Sigmoid colon (tissue), 6 donors: ENCODE measurements at regions not wholly inside any gene's neighbourhood (a gene's known extent, or its start where the extent isn't known, plus 50 kb on each side); places are given as distances from the start of the nearest gene placed in this dataset.

ENCODE experiments used
- DNase-seq: peaks from one replicate; pipeline ENCODE4 v3.0.0-alpha.2; 2019
- H3K27ac ChIP-seq, 4 donors: fragments of 200-600 bp; sonication (generic); one replicate each; pipeline ENCODE4 v1.5.1; 2016 to 2019; ENCODE audit warnings: mild to moderate bottlenecking in 1 of 4
- H3K27me3 ChIP-seq, 3 donors: fragments of 200-600 bp; sonication (generic); one replicate each; pipeline ENCODE4 v1.5.1; 2019; ENCODE audit warnings: mild to moderate bottlenecking in 1 of 3
- H3K36me3 ChIP-seq, 4 donors: fragments of 200-600 bp; sonication (generic); one replicate each; pipeline ENCODE4 v1.5.1; 2016 to 2019
- H3K4me1 ChIP-seq, 4 donors: fragments of 200-600 bp; sonication (generic); one replicate each; pipeline ENCODE4 v1.5.1; 2017 to 2019
- H3K4me3 ChIP-seq, 4 donors: fragments of 200-600 bp; sonication (generic); one replicate each; pipeline ENCODE4 v1.5.1; 2017 to 2019; ENCODE audit warnings: mild to moderate bottlenecking in 2 of 4, moderate library complexity in 1 of 4
- H3K9me3 ChIP-seq, 4 donors: fragments of 200-600 bp in 3 of 4; sonication (generic) in 3 of 4; one replicate each; pipeline versions ENCODE4 v1.5.1 to v1.6.1; 2013 to 2019
- EP300 ChIP-seq, 4 donors: sonication (generic); formaldehyde crosslinking; IDR thresholded peaks; one replicate each; pipeline ENCODE4 v1.6.1; 2017; ENCODE audit warnings: antibody characterized with exemption in 4 of 4
- POLR2A ChIP-seq, 2 donors: fragments of 450-650 bp; IDR thresholded peaks; one replicate each; pipeline ENCODE4 v1.6.1; 2016; ENCODE audit warnings: antibody characterized with exemption in 2 of 2, mild to moderate bottlenecking in 2 of 2, moderate library complexity in 2 of 2
- POLR2AphosphoS5 ChIP-seq, 4 donors: sonication (generic); formaldehyde crosslinking; IDR thresholded peaks; one replicate each; pipeline ENCODE4 v1.6.1; 2017; ENCODE audit warnings: antibody characterized with exemption in 4 of 4
- WGBS, 2 donors: extraction: QIAGEN DNeasy Blood & Tissue Kit; methylation state at CpG; one replicate each; pipeline ENCODE4 v1.1.7; 2013; 5-methylcytosine and 5-hydroxymethylcytosine counted together
- intact Hi-C: fragments of 100-400 bp; cut with DNase I; formaldehyde crosslinking; loops from one replicate; pipeline ENCODE4 v1.15.1; 2023
- TF ChIP-seq, protein P1 (sequence below), 4 experiments: fragments of 450-650 bp in 3 of 4; fragments of 200-600 bp in 1 of 4; IDR thresholded peaks; one replicate each; pipeline ENCODE4 v1.5.1; 2016 to 2019; ENCODE audit warnings: antibody characterized with exemption in 4 of 4, mild to moderate bottlenecking in 3 of 4, moderate library complexity in 2 of 4
- donor health status: healthy with polysubstance abuse.
- donor health status: healthy.

DNA sequence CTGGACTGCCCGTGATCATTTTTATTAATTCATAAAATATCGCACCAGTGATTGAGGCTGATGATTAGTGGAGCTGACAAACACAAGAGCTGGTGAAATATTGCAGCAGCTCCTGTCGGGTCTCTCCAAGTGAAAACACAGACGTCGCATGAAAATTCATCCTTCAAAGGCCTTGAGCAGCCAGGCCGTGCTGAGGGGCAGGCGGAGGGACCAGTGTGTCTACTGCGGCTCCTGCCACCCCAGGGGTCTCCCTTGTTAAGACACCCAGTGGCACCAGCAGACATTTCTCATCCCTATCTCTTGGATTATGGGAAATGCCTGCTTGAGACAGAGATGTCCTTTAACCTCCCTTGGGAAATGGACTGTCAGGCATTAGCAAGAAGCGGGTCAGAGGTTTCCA is 289.4 kb upstream of the TLE3 start:
- Histone ChIP-seq H3K9me3 (no peaks in the 10 kb centered on the region), H3K27ac (no peak overlapping the region), H3K36me3 (no peaks in the 10 kb centered on the region), H3K4me3 (no peak overlapping the region), H3K4me1 (no peaks in the 10 kb centered on the region), H3K27me3 (no peaks in the 10 kb centered on the region)
- no peak for DNase-seq
- 94 to 97% methylated on average over 9 of the region's 9 CpGs for WGBS, 2 donors
- TF ChIP-seq POLR2AphosphoS5 (IDR thresholded peaks at IDR 0.05), result no peak
- TF ChIP-seq, protein P1, sequence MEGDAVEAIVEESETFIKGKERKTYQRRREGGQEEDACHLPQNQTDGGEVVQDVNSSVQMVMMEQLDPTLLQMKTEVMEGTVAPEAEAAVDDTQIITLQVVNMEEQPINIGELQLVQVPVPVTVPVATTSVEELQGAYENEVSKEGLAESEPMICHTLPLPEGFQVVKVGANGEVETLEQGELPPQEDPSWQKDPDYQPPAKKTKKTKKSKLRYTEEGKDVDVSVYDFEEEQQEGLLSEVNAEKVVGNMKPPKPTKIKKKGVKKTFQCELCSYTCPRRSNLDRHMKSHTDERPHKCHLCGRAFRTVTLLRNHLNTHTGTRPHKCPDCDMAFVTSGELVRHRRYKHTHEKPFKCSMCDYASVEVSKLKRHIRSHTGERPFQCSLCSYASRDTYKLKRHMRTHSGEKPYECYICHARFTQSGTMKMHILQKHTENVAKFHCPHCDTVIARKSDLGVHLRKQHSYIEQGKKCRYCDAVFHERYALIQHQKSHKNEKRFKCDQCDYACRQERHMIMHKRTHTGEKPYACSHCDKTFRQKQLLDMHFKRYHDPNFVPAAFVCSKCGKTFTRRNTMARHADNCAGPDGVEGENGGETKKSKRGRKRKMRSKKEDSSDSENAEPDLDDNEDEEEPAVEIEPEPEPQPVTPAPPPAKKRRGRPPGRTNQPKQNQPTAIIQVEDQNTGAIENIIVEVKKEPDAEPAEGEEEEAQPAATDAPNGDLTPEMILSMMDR (IDR thresholded peaks at IDR 0.05), result no peak
- no peak for TF ChIP-seq EP300 (IDR thresholded peaks at IDR 0.05)
- TF ChIP-seq POLR2A (IDR thresholded peaks at IDR 0.05), result no peak
- intact Hi-C loops, result no loop called here

DNA sequence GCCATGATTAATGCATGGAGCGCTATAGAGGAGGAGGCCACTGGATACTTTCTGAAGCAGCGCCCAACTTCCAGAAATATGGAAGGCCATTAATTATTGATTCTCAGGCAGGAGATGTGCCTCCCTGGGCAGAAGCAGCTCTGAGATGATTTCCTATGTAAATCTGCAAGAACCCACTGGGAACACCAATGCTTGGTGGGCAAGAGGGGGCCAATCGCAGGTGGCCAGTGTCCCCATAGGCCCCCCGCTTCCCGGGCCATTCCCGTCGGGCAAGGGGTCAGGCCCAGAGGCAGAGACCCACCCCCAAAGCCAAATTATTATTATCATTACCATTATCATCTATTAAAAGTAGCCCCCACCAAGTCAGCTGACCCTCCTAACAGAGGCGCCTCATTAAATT is 288.0 kb upstream of the TLE3 start:
- Histone ChIP-seq H3K27me3 (no peaks in the 10 kb centered on the region), H3K4me3 (no peak overlapping the region), H3K4me1 (no peaks in the 10 kb centered on the region), H3K9me3 (no peaks in the 10 kb centered on the region), H3K27ac (no peak overlapping the region), H3K36me3 (no peaks in the 10 kb centered on the region)
- WGBS, 2 donors, result 96 to 97% methylated on average over 8 of the region's 8 CpGs
- intact Hi-C loops, result no loop called here
- no peak for TF ChIP-seq EP300 (IDR thresholded peaks at IDR 0.05)
- TF ChIP-seq, protein P1 (IDR thresholded peaks at IDR 0.05), result no peak
- no peak for DNase-seq

DNA sequence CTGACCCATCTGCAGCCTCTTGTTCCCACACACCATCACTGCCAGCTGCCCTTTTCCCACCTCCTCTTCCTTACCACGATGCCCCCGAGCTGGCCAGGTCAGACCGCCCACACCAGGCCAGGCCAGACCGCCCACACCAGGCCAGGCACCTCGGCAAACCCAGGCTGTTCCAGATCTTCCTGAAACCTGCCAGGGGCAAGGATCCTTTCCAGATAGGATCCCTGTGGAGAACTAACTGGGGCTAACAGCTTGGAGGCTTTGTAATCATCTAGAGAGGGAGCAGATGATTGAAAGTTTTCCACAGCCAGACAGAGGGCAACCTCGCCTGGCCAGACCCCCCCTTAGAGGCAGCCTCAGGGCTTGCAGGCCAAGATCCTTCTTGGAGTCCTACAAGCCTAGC is 287.3 kb upstream of the TLE3 start:
- Histone ChIP-seq H3K27me3 (no peaks in the 10 kb centered on the region), H3K4me3 (no peak overlapping the region), H3K4me1 (no peaks in the 10 kb centered on the region), H3K9me3 (no peaks in the 10 kb centered on the region), H3K27ac (no peak overlapping the region), H3K36me3 (no peaks in the 10 kb centered on the region)
- intact Hi-C loops, result no loop called here
- no peak for DNase-seq
- TF ChIP-seq POLR2AphosphoS5 (IDR thresholded peaks at IDR 0.05) (no peak), POLR2A (IDR thresholded peaks at IDR 0.05) (no peak), EP300 (IDR thresholded peaks at IDR 0.05) (no peak)
- TF ChIP-seq, protein P1 (IDR thresholded peaks at IDR 0.05), result no peak
- 77 to 85% methylated on average over 6 of the region's 6 CpGs for WGBS, 2 donors

DNA sequence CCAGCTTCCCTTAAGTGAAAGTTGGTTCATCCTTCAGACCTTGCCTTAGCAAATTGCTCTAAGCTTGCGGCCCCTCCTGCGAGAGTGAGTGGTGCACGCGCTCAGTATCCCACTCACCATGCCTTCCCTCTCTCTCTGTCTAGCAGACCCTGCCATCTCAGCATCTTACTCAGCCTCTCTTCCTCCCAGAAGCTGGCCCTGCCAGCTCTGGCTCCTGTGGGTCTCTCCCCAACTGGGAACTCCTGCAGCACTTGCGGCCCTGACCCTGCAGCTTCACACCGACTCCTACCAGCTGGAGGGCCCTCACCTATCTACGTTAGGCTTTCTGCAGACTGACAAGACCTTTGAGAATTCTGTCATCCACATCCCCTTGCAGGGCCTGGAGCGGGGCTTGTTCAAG is 286.1 kb upstream of the TLE3 start:
- no peaks in the 10 kb centered on the region for H3K9me3 ChIP-seq
- H3K27ac ChIP-seq, result no peak overlapping the region
- intact Hi-C loops, result no loop called here
- H3K36me3 ChIP-seq, result no peaks in the 10 kb centered on the region
- DNase-seq, result no peak
- 96 to 97% methylated on average over 8 of the region's 8 CpGs for WGBS, 2 donors
- no peaks in the 10 kb centered on the region for H3K4me1 ChIP-seq
- TF ChIP-seq POLR2A (IDR thresholded peaks at IDR 0.05) (no peak), POLR2AphosphoS5 (IDR thresholded peaks at IDR 0.05) (no peak)
- no peaks in the 10 kb centered on the region for H3K27me3 ChIP-seq
- H3K4me3 ChIP-seq, result no peak overlapping the region

DNA sequence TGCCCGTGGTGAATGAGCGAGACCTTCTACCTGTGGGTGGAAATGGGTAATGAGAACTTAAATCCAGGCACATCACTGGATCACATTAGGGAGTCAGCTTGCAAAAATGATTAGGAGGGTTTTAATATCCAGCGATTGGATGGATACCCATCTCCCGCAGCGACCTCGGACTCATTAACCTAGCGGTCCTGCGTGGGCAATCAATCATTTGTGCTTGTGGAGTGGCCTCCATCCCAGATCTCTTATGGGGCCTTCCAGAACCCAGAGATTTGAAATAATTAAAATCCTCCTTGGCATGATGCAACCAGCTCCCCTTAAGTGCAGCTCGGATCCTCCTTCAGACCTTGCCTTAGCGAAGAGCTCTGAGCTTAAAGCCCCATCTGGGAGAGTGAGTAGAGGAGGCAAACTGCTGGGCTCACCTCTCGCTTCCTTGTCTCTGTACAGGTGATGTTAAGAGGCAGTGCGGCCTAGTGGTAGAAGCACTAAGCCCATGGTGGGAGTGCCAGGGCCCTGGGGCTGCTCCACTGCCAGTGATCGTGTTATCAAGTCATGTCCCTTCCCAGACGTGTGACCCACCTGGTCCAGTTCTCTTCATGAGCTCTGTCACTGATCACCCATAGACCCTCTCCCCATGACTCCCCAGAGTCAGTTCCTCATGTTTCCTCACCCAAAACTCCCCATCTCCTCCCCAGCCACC is 285.2 kb upstream of the TLE3 start:
- Histone ChIP-seq H3K9me3 (no peaks in the 10 kb centered on the region), H3K36me3 (no peaks in the 10 kb centered on the region), H3K27ac (no peak overlapping the region), H3K4me1 (peaks cover 0 to 9% (median 8%) of the 10 kb centered on the region in 4 donors), H3K4me3 (no peak overlapping the region), H3K27me3 (no peaks in the 10 kb centered on the region)
- intact Hi-C loops, result no loop called here
- DNase-seq, result no peak
- WGBS, 2 donors, result 95% methylated on average over 14 of the region's 14 CpGs
- TF ChIP-seq POLR2A (IDR thresholded peaks at IDR 0.05) (no peak), POLR2AphosphoS5 (IDR thresholded peaks at IDR 0.05) (no peak), EP300 (IDR thresholded peaks at IDR 0.05) (no peak)
- TF ChIP-seq, protein P1 (IDR thresholded peaks at IDR 0.05), result no peak
